BE2C (cell line): ENCODE measurements at regions not wholly inside any gene's neighbourhood (a gene's known extent, or its start where the extent isn't known, plus 50 kb on each side); places are given as distances from the start of the nearest gene placed in this dataset.

ENCODE experiments used
- DNase-seq: peaks from one replicate; pipeline ENCODE4 v3.0.0-alpha.2; 2020
- H3K27me3 ChIP-seq: fragments of 250-450 bp; sonication (Bioruptor Pico); 2 replicates; pipeline ENCODE4 v1.5.1; 2020; ENCODE audit warnings: mild to moderate bottlenecking
- H3K36me3 ChIP-seq: fragments of 250-450 bp; sonication (Bioruptor Pico); 2 replicates; pipeline ENCODE4 v1.5.1; 2020; ENCODE audit warnings: mild to moderate bottlenecking
- H3K4me1 ChIP-seq: fragments of 250-450 bp; sonication (Bioruptor Pico); 2 replicates; pipeline ENCODE4 v1.5.1; 2020
- H3K4me3 ChIP-seq: 2 replicates; pipeline ENCODE4 v1.5.1; 2011; ENCODE audit warnings: low read depth, low read length
- H3K9me3 ChIP-seq: fragments of 250-450 bp; sonication (Bioruptor Pico); 2 replicates; pipeline ENCODE4 v1.5.1; 2020
- CTCF ChIP-seq: IDR thresholded peaks from 2 replicates; pipeline ENCODE4 v1.5.1; 2012; ENCODE audit warnings: mild to moderate bottlenecking, low read depth, low read length

GRCh38 chr3:159026510-159026909 lies 224.7 kb downstream of the MFSD1 start:
- H3K36me3 ChIP-seq: no peaks in the 10 kb centered on the region
- no peak for DNase-seq
- no peak overlapping the region for H3K4me3 ChIP-seq
- no peaks in the 10 kb centered on the region for H3K9me3 ChIP-seq
- no peak for TF ChIP-seq CTCF
- no peaks in the 10 kb centered on the region for H3K4me1 ChIP-seq
- no peaks in the 10 kb centered on the region for H3K27me3 ChIP-seq

GRCh38 chr3:159028706-159029105 lies 226.9 kb downstream of the MFSD1 start:
- H3K9me3 ChIP-seq: no peaks in the 10 kb centered on the region
- H3K4me1 ChIP-seq: no peaks in the 10 kb centered on the region
- no peak overlapping the region for H3K4me3 ChIP-seq
- DNase-seq: no peak
- no peaks in the 10 kb centered on the region for H3K27me3 ChIP-seq
- no peaks in the 10 kb centered on the region for H3K36me3 ChIP-seq
- no peak for TF ChIP-seq CTCF

GRCh38 chr3:159029306-159030026 lies 227.6 kb downstream of the MFSD1 start:
- Histone ChIP-seq H3K36me3 (no peaks in the 10 kb centered on the region), H3K9me3 (no peaks in the 10 kb centered on the region), H3K27me3 (no peaks in the 10 kb centered on the region), H3K4me1 (no peaks in the 10 kb centered on the region), H3K4me3 (no peak overlapping the region)
- DNase-seq: no peak
- TF ChIP-seq CTCF: no peak

GRCh38 chr3:159030138-159030670 lies 228.3 kb downstream of the MFSD1 start:
- no peaks in the 10 kb centered on the region for H3K27me3 ChIP-seq
- H3K4me3 ChIP-seq: no peak overlapping the region
- H3K36me3 ChIP-seq: no peaks in the 10 kb centered on the region
- no peaks in the 10 kb centered on the region for H3K9me3 ChIP-seq
- TF ChIP-seq CTCF: no peak
- no peaks in the 10 kb centered on the region for H3K4me1 ChIP-seq
- no peak for DNase-seq

- Histone ChIP-seq H3K9me3 (no peaks in the 10 kb centered on the region), H3K27me3 (no peaks in the 10 kb centered on the region), H3K36me3 (no peaks in the 10 kb centered on the region), H3K4me3 (no peak overlapping the region), H3K4me1 (no peaks in the 10 kb centered on the region)
- no peak for TF ChIP-seq CTCF
- DNase-seq: no peak
Measured at GRCh38 chr3:159030886-159031679, 229.2 kb downstream of the MFSD1 start.

- no peaks in the 10 kb centered on the region for H3K9me3 ChIP-seq
- DNase-seq: no peak
- no peak for TF ChIP-seq CTCF
Measured at GRCh38 chr3:159032311-159032710, 230.5 kb downstream of the MFSD1 start.

More at GRCh38 chr3:159032311-159032710, 230.5 kb downstream of the MFSD1 start:
- Histone ChIP-seq H3K36me3 (no peaks in the 10 kb centered on the region), H3K4me3 (no peak overlapping the region), H3K4me1 (no peaks in the 10 kb centered on the region), H3K27me3 (no peaks in the 10 kb centered on the region)
